Psoas muscle (tissue), 7 donors: ENCODE measurements at regions not wholly inside any gene's neighbourhood (a gene's known extent, or its start where the extent isn't known, plus 50 kb on each side); places are given as distances from the start of the nearest gene placed in this dataset.

ENCODE experiments used
- ATAC-seq, 4 donors: fragments of 200-7000 bp; cut with Tn5 transposase; one replicate each; pipeline ENCODE4 v1.9.1; 2020; ENCODE audit warnings: moderate library complexity in 3 of 4, mild to moderate bottlenecking in 2 of 4
- DNase-seq, 2 donors: peaks; one replicate each; pipeline ENCODE4 v3.0.0-alpha.2; 2020
- H3K27ac ChIP-seq: fragments of 200-600 bp; one replicate; pipeline ENCODE4 v1.8.0; 2022
- H3K27me3 ChIP-seq, 3 donors: fragments of 200-600 bp in 1 of 3; one replicate each; pipeline versions ENCODE4 v1.6.1 to v1.8.0; 2013 to 2022; ENCODE audit warnings: low read length in 2 of 3, mild to moderate bottlenecking in 2 of 3, moderate library complexity in 1 of 3; ENCODE audit not compliant: insufficient read depth in 3 of 3
- H3K36me3 ChIP-seq, 2 donors: fragments of 200-600 bp in 1 of 2; one replicate each; pipeline versions ENCODE4 v1.6.1 to v1.8.0; 2013 to 2022; ENCODE audit warnings: low read depth in 1 of 2, mild to moderate bottlenecking in 1 of 2, moderate library complexity in 1 of 2; ENCODE audit not compliant: insufficient read depth in 1 of 2
- H3K4me1 ChIP-seq: fragments of 200-600 bp; one replicate; pipeline ENCODE4 v1.8.0; 2022
- H3K4me3 ChIP-seq: fragments of 200-600 bp; one replicate; pipeline ENCODE4 v1.8.0; 2022; ENCODE audit warnings: mild to moderate bottlenecking
- H3K9me3 ChIP-seq: fragments of 200-600 bp; one replicate; pipeline ENCODE4 v1.8.0; 2022
- CTCF ChIP-seq: fragments of 200-600 bp; IDR thresholded peaks from one replicate; pipeline ENCODE4 v1.8.0; 2022; ENCODE audit warnings: antibody characterized with exemption
- WGBS, 3 donors: extraction: QIAGEN DNeasy Blood & Tissue Kit; methylation state at CpG; one replicate each; pipeline versions ENCODE4 v1.1.6 to v1.1.7; 2013; 5-methylcytosine and 5-hydroxymethylcytosine counted together
- intact Hi-C, 2 donors: fragments of 100-400 bp; cut with DNase I; formaldehyde crosslinking; loops; one replicate each; pipeline versions ENCODE4 v1.11.0 to v1.14.2; 2022
- donor health status: healthy with polysubstance abuse.
- donor health status: DM: no; HTN: no; CAD: no; lungs with moderate emphysema.
- donor health status: Bipolar disorder and iron deficiency.
- donor health status: healthy.
- donor health status: DM: yes; HTN: yes; CAD: no.
- donor health status: DM: no; HTN: no; CAD: no.
- donor health status: DM: yes; HTN: yes; CAD: no.

- intact Hi-C loops: no loop called here
- H3K9me3 ChIP-seq: no peaks in the 10 kb centered on the region
- H3K4me1 ChIP-seq: peaks cover 6% of the 10 kb centered on the region
- DNase-seq (peak in 1 of 2 donors; percentile 29), ATAC-seq (no peak)
- no peak overlapping the region for H3K4me3 ChIP-seq
- 48 to 56% (median 50%) methylated on average over 12 of the region's 12 CpGs for WGBS, 3 donors
- no peak for TF ChIP-seq CTCF
- no peak overlapping the region for H3K27ac ChIP-seq
- H3K27me3 ChIP-seq: peaks cover 0 to 10% (median 8%) of the 10 kb centered on the region in 3 donors
- H3K36me3 ChIP-seq: no peaks in the 10 kb centered on the region
Observed at GRCh38 chr16:88301886-88302285, 80.9 kb upstream of the ZNF469 start.

- Histone ChIP-seq H3K4me3 (no peak overlapping the region), H3K4me1 (peaks cover 12% of the 10 kb centered on the region), H3K27me3 (peaks cover 0 to 8% (median 4%) of the 10 kb centered on the region in 3 donors), H3K27ac (no peak overlapping the region), H3K9me3 (no peaks in the 10 kb centered on the region), H3K36me3 (no peaks in the 10 kb centered on the region)
- DNase-seq (peak in 1 of 2 donors; percentile 24), ATAC-seq (no peak)
- no peak for TF ChIP-seq CTCF
- intact Hi-C loops: no loop called here
- WGBS, 3 donors: 72 to 80% (median 79%) methylated on average over 6 of the region's 6 CpGs
Observed at GRCh38 chr16:88302666-88303065, 80.1 kb upstream of the ZNF469 start.

- no peak for DNase-seq
- no peak for TF ChIP-seq CTCF
- no peak overlapping the region for H3K4me3 ChIP-seq
- peaks cover 0 to 8% (median 3%) of the 10 kb centered on the region in 3 donors for H3K27me3 ChIP-seq
- no peaks in the 10 kb centered on the region for H3K36me3 ChIP-seq
- no peak overlapping the region for H3K27ac ChIP-seq
- H3K4me1 ChIP-seq: peaks cover 12% of the 10 kb centered on the region
- intact Hi-C loops: no loop called here
- peaks cover 4% of the 10 kb centered on the region for H3K9me3 ChIP-seq
- 75 to 80% (median 79%) methylated on average over 6 of the region's 6 CpGs for WGBS, 3 donors
- no peak for ATAC-seq
Observed at GRCh38 chr16:88303405-88303804, 79.4 kb upstream of the ZNF469 start.

GRCh38 chr16:88303890-88304819 lies 78.6 kb upstream of the ZNF469 start:
- DNase-seq (peak; percentile 51 to 58), ATAC-seq (peak in 1 of 4 donors; percentile 48)
- no peak overlapping the region for H3K27ac ChIP-seq
- no peaks in the 10 kb centered on the region for H3K36me3 ChIP-seq
- peaks cover 4% of the 10 kb centered on the region for H3K9me3 ChIP-seq
- H3K4me3 ChIP-seq: no peak overlapping the region
- H3K4me1 ChIP-seq: peaks cover 12% of the 10 kb centered on the region
- TF ChIP-seq CTCF: no peak
- peaks cover 0 to 6% (median 3%) of the 10 kb centered on the region in 3 donors for H3K27me3 ChIP-seq
- intact Hi-C loops: no loop called here
- 26 to 37% (median 29%) methylated on average over 16 of the region's 16 CpGs for WGBS, 3 donors
